ENCODE measurements at regions not wholly inside any gene's neighbourhood (a gene's known extent, or its start where the extent isn't known, plus 50 kb on each side); places are given as distances from the start of the nearest gene placed in this dataset.
A peak's percentile ranks its signal among the peaks of the same experiment; 100 is the strongest.
"Not testable (repeated sequence)": the region's sequence is repeated elsewhere in the genome, so short reads cannot be mapped to it uniquely, and the experiment has no call there.

DNA sequence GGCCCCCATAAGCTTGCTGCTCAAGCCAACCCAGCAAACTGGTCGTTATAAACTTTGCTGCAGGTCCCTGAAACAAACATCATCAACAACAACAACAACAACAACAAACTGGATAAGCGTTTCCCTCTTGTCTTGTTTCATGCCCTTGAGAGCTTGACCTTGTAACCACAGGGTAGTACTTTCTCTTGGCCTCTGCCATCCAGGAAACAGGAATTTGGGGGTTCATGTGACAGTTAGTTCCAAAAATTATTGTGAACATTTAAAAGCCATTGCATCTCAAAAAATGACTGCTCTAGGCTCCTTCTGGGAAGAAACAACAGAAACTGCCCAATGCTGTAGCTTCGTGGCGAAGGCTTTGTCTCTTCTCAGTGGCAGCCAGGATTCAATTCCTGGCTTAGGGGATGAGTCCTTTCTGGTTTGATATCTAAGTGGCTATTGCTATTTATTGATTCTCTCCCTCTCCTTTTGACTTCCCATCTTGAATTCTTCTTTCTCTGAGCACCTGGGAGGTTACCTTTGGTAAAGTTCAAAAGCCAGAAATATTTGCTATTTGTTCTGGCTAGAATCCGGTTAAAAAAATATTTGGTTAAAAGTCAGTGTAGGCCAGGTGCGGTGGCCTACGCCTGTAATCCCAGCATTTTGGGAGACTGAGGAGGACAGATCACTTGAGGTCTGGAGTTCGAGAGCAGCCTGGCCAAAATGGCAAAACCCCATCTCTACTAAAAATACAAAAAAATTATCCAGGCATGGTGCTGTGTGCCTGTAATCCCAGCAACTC is 52.0 kb upstream of the CPM start:
- DNase-seq (ENCODE audit: low read depth), result no peak

DNA sequence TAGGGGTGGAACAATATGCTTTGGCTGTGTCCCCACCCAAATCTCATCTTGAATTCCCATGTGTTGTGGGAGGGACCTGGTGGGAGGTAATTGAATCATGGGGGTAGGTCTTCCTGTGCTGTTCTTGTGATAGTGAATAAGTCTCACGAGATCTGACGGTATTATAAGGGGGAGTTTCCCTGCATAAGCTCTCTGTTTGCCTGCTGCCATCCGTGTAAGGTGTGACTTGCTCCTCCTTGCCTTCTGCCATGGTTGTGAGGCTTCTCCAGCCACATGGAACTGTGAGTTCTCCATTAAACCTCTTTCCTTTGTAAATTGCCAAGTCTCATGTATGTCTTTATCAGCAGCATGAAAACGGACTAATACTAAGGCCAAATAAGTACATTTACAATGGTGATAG is 64.6 kb upstream of the CPM start:
- not testable (repeated sequence) for DNase-seq (ENCODE audit: low read depth)

GRCh38 chr12:68998041-68998440 is 65.1 kb upstream of the CPM start:
- no peak for DNase-seq (ENCODE audit: low read depth)

DNA sequence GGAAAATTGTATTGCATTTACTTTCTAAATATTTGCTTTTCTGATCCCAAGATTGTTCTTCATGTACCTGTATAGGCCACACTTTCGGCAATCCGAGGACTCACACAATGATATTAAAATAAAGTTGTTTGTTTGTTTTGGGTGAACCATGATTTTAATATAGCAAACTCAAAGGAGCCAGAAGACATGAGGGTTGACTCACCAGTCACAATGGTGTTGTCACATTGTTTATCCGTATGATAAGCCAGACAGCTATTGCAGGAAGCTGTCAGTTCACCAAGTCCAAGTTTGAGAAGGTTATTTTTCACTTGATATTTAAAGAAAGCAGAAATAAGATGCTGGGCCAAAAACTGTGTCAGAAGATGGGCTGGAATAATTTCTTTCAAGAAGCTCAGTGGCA is 67.1 kb upstream of the CPM start:
- DNase-seq (ENCODE audit: low read depth), result peak; percentile 18

- DNase-seq (ENCODE audit: low read depth), result no peak
Observed at GRCh38 chr12:69000540-69001243, 67.7 kb upstream of the CPM start.

- no peak for DNase-seq (ENCODE audit: low read depth)
Observed at GRCh38 chr12:69001251-69001650, 68.3 kb upstream of the CPM start.

DNA sequence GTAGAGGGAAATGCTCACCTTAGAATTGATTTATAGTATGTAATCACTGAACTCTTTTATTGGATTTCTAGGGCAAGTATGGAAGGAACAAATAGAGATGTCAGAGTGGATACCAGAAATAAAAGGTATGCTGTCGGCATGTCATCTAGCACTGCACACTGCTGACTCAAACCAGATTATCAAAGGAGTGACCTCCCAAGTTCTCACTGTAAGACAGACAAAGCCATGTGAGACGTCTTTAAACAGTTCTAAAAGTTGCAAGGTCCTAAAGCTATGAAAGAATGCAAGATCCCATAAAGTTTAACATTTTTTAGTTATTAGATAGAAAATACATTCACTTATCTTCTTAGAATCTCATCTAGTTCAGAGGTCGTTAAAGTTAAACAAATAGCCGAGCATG is 70.0 kb upstream of the CPM start:
- DNase-seq (ENCODE audit: low read depth), result no peak

DNA sequence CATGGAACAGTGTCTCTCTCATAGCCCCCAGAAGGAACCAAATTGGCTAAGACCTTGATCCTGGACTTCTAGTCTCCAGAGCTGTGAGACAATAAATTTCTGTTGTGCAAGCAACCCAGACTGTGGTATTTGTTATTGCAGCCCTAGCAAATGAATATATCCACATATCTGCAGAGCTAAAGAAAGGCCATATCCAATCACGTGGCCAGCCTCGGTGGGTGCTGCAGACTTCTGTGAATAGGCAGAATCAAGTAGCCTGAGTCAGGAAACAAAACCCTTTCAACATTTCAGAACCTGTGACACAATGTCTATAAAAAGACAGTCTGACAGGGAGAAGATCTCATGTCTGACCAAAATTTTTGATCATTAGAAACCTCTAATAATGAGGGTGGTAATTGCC is 71.0 kb upstream of the CPM start:
- no peak for DNase-seq (ENCODE audit: low read depth)

- peak; percentile 90 for DNase-seq (ENCODE audit: low read depth)
Observed at GRCh38 chr12:69007101-69007854, 74.3 kb upstream of the CPM start.

DNA sequence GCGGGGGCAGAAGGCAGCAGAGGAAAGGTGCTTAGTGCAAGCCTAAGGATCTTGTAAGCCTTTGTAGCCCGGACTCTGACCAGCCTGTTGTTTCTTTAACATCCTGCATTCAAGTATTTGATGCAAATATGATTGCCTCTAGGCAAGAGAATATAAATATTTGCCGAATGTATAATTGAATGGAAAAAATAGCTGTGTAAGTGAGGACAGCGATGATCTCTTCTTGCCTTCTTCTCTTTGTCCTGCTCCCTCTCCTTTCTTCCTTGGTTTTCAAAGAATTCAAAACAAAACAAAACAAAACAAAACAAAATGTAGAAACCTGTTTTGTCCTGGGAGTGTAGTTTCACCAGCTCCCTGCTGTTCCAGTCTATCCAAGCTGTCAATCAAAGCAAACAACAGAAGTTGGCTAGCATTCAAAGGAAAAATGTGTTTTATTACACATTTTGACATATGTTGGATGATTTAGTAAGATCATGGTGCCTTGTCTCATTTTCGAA is 74.9 kb upstream of the CPM start:
- peak; percentile 68 for DNase-seq (ENCODE audit: low read depth)

GRCh38 chr12:69008520-69008919 is 75.5 kb upstream of the CPM start:
- no peak for DNase-seq (ENCODE audit: low read depth)

DNA sequence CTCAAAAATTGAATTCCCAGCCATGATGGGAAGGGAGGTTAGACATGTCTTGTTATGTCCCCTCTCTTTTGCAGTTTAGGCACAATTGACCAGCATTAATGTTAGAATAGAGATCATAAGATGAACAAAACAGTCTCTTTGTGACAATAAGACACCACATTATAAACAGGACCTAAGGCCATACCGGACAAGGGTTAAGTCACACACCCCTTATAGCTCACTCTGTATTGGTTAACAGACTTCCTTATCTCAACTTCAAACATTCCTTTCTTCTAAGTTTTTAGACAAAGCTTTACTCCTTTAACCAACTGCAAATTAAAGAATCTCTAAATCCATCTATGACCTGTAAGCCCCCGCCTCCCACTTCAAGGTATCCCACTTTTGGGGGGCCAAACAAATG is 81.1 kb upstream of the CPM start:
- no peak for DNase-seq (ENCODE audit: low read depth)

GRCh38 chr12:69015017-69015416 is 82.0 kb upstream of the CPM start:
- no peak for DNase-seq (ENCODE audit: low read depth)

- no peak for DNase-seq (ENCODE audit: low read depth)
Observed at GRCh38 chr12:69015831-69016230, 82.9 kb upstream of the CPM start.

DNA sequence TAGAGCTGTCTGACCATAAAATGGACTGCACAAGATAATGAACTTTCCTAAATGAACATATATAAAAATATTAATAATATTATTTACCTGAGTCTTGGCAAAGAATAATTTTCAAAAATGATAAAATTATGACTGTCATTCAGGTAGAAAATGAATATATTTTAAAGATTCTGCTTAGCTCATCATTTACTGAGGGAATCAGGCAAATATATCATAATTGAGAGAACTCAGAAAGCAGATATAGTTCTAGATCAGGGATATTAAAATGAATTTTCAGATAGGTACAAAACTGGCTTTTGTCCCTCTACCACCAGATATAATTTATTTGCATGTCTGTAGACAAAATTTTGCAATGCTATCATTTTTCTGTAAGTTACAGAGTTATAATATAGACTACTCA is 86.1 kb upstream of the CPM start:
- DNase-seq (ENCODE audit: low read depth), result no peak

- no peak for DNase-seq (ENCODE audit: low read depth)
Observed at GRCh38 chr12:69019910-69020309, 86.9 kb upstream of the CPM start.

- DNase-seq (ENCODE audit: low read depth), result no peak
Observed at GRCh38 chr12:69022674-69023073, 89.7 kb upstream of the CPM start.

DNA sequence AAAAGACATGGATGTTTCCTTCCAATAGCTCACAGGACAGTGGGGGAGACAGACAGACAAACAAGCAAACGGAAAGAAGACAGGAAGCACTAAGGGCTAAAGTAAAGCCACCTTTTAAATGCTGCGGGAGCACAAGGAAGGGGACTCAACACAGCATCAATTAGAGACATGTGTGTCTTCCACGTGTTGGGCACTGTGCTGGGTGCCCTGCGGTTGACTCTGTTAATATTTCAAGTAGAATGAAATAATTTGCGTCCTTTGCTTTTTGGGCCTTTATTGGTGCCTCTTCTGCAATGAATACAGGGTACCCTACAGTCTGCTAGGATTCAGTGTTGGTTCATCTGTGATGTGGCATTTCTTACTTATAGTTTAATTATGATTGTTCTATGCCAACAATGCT is 90.9 kb upstream of the CPM start:
- no peak for DNase-seq (ENCODE audit: low read depth)

- no peak for DNase-seq (ENCODE audit: low read depth)
Observed at GRCh38 chr12:69024413-69024812, 91.4 kb upstream of the CPM start.

DNA sequence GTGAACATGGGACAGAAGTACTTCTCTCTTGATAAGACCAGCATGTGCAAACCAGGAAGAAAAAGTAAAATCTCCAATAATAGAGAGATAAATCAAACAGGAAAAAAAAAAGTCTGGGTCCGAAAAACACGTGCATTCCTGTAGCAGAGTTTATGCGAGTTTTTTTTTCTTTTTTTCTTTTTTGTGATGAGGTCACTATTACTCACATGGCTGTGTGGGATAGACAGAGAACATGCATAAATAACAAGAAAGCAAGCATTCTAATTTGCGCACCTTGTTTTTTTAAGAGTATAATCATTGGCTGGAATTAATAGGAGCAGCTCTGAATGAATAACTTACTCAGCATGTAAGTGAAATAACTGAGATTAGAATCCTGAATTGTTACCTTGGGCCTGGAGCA is 91.9 kb upstream of the CPM start:
- DNase-seq (ENCODE audit: low read depth), result no peak

- DNase-seq (ENCODE audit: low read depth), result no peak
Observed at GRCh38 chr12:69026336-69026735, 93.4 kb upstream of the CPM start.

DNA sequence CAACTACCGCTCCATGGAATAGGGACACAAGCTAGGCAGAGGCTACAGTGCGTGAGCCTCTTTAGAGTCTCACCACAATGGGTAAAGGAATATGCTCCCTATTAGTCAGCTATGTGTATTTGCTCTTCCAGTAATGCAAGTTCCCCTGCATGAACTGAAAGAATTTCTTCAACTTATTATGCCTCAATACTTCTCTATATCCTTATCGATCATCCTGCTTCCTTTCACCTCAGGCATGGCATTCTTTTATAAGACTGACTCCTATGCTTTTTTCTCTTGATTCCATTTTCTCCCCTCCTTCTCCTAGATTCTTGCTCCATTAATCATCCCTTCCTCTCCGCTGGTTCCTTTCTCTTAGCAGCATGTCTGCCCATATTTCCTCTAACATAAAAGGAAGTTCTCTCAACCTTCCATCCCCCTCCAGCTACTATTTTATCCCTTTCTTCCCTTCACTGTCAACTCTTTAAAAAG is 94.5 kb upstream of the CPM start:
- peak; percentile 9 for DNase-seq (ENCODE audit: low read depth)

Measured in myocyte (in vitro differentiated cells).